ENCODE measurements at regions not wholly inside any gene's neighbourhood (a gene's known extent, or its start where the extent isn't known, plus 50 kb on each side); places are given as distances from the start of the nearest gene placed in this dataset.

DNA sequence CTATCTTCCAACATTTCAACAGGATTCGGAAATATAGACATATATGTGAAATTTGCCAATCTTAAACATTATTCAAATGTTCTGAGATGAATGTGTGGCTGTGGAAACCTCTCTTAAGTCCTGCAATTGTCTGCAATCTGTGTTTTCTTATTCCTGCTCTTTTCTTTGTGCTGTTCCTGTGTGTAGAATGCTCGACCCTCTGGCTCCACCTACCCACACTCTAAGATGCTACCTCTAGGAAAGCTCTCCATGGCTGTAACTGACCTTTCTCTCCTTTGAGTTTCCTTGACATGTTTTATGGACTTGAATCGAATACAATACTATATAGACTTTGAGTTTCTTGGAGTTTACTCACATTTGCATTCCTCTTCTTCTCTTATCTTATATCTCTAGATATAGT is 120.6 kb upstream of the ASTN2 start:
- Histone ChIP-seq H3K27me3 (no peaks in the 10 kb centered on the region), H3K9me3 (no peaks in the 10 kb centered on the region), H3K4me3 (no peak overlapping the region), H3K27ac (no peak overlapping the region), H3K36me3 (no peaks in the 10 kb centered on the region), H3K4me1 (no peaks in the 10 kb centered on the region)
- TF ChIP-seq, protein P1, sequence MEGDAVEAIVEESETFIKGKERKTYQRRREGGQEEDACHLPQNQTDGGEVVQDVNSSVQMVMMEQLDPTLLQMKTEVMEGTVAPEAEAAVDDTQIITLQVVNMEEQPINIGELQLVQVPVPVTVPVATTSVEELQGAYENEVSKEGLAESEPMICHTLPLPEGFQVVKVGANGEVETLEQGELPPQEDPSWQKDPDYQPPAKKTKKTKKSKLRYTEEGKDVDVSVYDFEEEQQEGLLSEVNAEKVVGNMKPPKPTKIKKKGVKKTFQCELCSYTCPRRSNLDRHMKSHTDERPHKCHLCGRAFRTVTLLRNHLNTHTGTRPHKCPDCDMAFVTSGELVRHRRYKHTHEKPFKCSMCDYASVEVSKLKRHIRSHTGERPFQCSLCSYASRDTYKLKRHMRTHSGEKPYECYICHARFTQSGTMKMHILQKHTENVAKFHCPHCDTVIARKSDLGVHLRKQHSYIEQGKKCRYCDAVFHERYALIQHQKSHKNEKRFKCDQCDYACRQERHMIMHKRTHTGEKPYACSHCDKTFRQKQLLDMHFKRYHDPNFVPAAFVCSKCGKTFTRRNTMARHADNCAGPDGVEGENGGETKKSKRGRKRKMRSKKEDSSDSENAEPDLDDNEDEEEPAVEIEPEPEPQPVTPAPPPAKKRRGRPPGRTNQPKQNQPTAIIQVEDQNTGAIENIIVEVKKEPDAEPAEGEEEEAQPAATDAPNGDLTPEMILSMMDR (IDR thresholded peaks at IDR 0.05), result no peak
- no peak for DNase-seq (ENCODE audit: low spot score)

DNA sequence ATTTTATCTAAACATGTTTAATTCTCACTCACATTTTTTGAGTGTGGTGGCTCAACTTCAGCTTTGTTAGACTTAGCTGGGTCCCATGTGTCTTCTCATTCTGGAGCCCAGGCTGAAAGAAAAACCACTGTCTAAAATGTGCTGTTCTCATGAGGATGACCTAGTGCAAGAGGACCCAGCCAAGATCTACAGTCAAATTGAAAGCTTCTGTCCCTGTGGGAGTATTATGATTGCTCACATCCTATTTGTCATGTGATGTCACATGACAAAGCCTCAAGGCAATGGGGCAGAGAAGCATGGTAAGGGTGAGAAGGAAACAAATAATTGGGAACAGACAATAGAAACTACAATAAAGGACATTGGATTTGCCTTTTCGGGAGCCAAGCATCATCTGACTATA is 113.4 kb upstream of the ASTN2 start:
- Histone ChIP-seq H3K36me3 (no peaks in the 10 kb centered on the region), H3K27ac (no peak overlapping the region), H3K4me3 (no peak overlapping the region), H3K9me3 (peaks cover 0 to 13% of the 10 kb centered on the region in 2 donors), H3K27me3 (no peaks in the 10 kb centered on the region), H3K4me1 (no peaks in the 10 kb centered on the region)
- DNase-seq (ENCODE audit: low spot score), result no peak
- TF ChIP-seq, protein P1 (IDR thresholded peaks at IDR 0.05), result no peak

DNA sequence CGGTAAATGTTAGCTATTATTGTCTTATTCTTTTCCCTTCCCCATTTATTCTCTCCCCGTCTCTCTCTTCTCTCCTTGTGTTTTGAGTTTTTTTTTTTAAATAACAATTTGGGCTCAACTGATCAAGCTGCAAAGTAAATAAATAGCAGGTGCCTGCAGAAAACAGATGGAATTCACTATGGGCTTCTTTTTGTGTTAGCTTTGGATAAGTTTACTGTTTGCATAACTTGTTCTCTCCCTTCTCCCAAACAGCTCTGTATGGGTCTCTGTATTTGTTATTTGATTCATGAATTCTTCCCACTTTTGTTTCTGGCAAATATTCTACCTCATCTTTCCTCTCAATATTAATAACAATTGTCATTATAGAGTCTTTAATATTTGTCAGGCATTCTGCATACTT is 111.8 kb upstream of the ASTN2 start:
- H3K27ac ChIP-seq, result no peak overlapping the region
- DNase-seq (ENCODE audit: low spot score), result no peak
- H3K4me1 ChIP-seq, result no peaks in the 10 kb centered on the region
- H3K36me3 ChIP-seq, result no peaks in the 10 kb centered on the region
- H3K9me3 ChIP-seq, result peaks cover 0 to 13% of the 10 kb centered on the region in 2 donors
- H3K4me3 ChIP-seq, result no peak overlapping the region
- H3K27me3 ChIP-seq, result no peaks in the 10 kb centered on the region
- TF ChIP-seq, protein P1 (IDR thresholded peaks at IDR 0.05), result no peak

DNA sequence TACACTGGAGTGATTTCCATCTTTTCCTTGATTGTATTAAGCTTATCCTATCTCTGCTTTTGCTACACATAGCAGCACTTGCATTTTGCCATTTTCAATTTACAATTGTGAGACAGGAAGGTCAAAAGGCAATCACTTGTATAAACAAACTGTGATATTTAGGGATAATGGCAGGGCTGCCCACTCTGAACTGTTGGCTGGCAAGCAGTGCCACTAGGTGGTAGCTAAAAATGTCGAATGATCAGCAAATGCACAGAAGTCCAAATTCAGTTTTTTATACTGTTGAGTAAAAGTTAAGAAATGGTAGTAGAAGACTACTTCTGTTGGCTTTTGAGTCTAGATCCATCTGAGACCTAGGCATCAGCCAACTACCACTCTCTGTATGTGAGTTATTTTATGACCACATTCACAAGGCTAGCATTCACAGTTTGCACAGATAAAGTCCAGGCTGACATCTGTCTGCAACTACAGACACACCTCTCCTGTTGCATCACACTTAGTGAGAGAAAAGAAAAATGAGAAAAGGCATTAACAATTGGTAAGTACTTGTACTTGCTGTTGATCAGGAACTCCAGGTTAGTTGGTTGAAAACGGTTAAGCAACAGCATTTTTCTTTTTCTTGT is 108.8 kb upstream of the ASTN2 start:
- H3K27ac ChIP-seq, result no peak overlapping the region
- H3K4me1 ChIP-seq, result no peaks in the 10 kb centered on the region
- DNase-seq (ENCODE audit: low spot score), result no peak
- TF ChIP-seq, protein P1 (IDR thresholded peaks at IDR 0.05), result no peak
- H3K36me3 ChIP-seq, result no peaks in the 10 kb centered on the region
- H3K27me3 ChIP-seq, result no peaks in the 10 kb centered on the region
- H3K4me3 ChIP-seq, result no peak overlapping the region
- peaks cover 0 to 13% of the 10 kb centered on the region in 2 donors for H3K9me3 ChIP-seq

DNA sequence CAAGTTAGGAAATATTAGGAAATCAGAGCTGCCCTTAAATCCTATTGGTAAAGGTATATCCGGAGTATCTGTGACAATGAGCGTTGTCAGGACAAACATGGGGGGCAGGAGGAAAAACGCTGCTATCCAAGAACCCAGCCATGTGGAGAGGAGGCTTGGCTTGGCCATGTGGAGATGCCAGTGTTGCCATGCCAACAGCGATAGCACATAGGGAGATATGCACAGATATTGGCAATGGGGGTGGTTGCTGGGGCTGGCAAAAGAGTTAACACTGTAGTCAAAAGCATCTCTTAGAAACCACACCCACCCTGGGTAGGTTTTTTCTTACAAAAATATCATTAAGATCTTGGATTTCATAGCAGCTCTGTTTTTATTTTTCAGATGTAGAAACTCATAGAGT is 106.4 kb upstream of the ASTN2 start:
- Histone ChIP-seq H3K27ac (no peak overlapping the region), H3K27me3 (no peaks in the 10 kb centered on the region), H3K9me3 (peaks cover 0 to 13% of the 10 kb centered on the region in 2 donors), H3K4me3 (no peak overlapping the region), H3K4me1 (no peaks in the 10 kb centered on the region), H3K36me3 (no peaks in the 10 kb centered on the region)
- TF ChIP-seq, protein P1 (IDR thresholded peaks at IDR 0.05), result no peak
- no peak for DNase-seq (ENCODE audit: low spot score)

Measured in right atrium auricular region (tissue), 2 donors.